ENCODE measurements at regions not wholly inside any gene's neighbourhood (a gene's known extent, or its start where the extent isn't known, plus 50 kb on each side); places are given as distances from the start of the nearest gene placed in this dataset.

GRCh38 chr3:44136421-44136820, 105.3 kb upstream of the TOPAZ1 start:
- TF ChIP-seq CTCF (IDR thresholded peaks at IDR 0.05; ENCODE audit: poor library complexity) (no peak), EZH2phosphoT487 (IDR thresholded peaks at IDR 0.05; ENCODE audit: low read depth, severe bottlenecking, unreplicated experiment) (no peak), EZH2 (IDR thresholded peaks at IDR 0.05; ENCODE audit: borderline replicate concordance) (no peak)

All from hepatocyte (in vitro differentiated cells).